ENCODE measurements at regions not wholly inside any gene's neighbourhood (a gene's known extent, or its start where the extent isn't known, plus 50 kb on each side); places are given as distances from the start of the nearest gene placed in this dataset.

DNA sequence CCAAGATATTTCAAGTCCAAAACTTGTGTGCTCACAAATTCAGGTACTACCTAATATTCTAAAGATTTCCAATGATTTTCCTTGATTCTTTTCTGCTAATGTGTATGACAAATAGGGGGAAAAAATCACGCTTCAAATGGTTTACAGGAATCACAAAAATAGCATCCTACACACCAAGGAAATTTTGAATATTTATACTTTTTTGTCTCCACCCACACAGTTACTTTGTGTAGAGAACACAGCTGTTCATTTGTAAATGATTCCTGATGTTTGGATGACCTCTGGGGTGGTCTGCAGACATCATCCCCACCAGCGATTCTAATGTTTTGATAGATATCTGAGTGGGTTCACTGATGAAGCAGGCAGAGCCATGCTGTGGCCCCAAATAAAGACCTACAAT, 260.6 kb upstream of the NCKAP5 start:
- Histone ChIP-seq H2BK20ac (ENCODE audit: low read depth, low read length) (peak overlapping the region; percentile 30; the same call in 1 of the 2 replicates), H3K23ac (ENCODE audit: low read depth, low read length) (no peak overlapping the region), H4K5ac (ENCODE audit: low read depth, low read length) (no peak overlapping the region), H3K9ac (ENCODE audit: low read depth, low read length) (no peak overlapping the region), H3K9me1 (ENCODE audit: insufficient read depth, low read length) (peaks cover 7% of the 10 kb centered on the region; the same call in 1 of the 2 replicates), H3K4me1 (ENCODE audit: control insufficient read depth, insufficient read depth, low read length) (peaks cover 7% of the 10 kb centered on the region), H2AFZ (replicated peaks; ENCODE audit: low read length, poor library complexity) (no peak overlapping the region), H3K4ac (ENCODE audit: low read depth, low read length) (peak overlapping the region; percentile 7; the same call in 1 of the 2 replicates), H3K27me3 (ENCODE audit: control insufficient read depth, insufficient read depth, low read length) (no peaks in the 10 kb centered on the region), H4K91ac (ENCODE audit: insufficient read depth, low read depth, low read length) (peak overlapping the region; percentile 3; the same call in 1 of the 2 replicates), H3K56ac (ENCODE audit: extremely low read depth, insufficient read depth, low read length) (no peak overlapping the region), H3K27ac (ENCODE audit: insufficient read depth, low read length) (no peak overlapping the region), H3K14ac (replicated peaks; ENCODE audit: low read depth, low read length) (0 out of 2 replicates have a peak overlapping the region, but pooled peaks have one; percentile 4), H2BK5ac (ENCODE audit: low read depth, low read length, poor library complexity, severe bottlenecking) (no peak overlapping the region), H3K36me3 (ENCODE audit: control insufficient read depth, insufficient read depth, low read length) (no peaks in the 10 kb centered on the region), H3K9me3 (ENCODE audit: control insufficient read depth, insufficient read depth, low read length) (peaks cover 2% of the 10 kb centered on the region; the same call in 1 of the 2 replicates), H2AK9ac (replicated peaks; ENCODE audit: low read depth, low read length, poor library complexity) (no peak overlapping the region), H4K20me1 (ENCODE audit: insufficient read depth, low read length) (no peaks in the 10 kb centered on the region), H2AK5ac (ENCODE audit: low read depth, low read length) (no peak overlapping the region), H2BK120ac (ENCODE audit: low read depth, low read length) (peak overlapping the region; percentile 79; the same call in 1 of the 2 replicates), H3K18ac (ENCODE audit: low read depth, low read length) (peak overlapping the region; percentile 73; the same call in 1 of the 2 replicates), H4K8ac (ENCODE audit: low read depth in 2 of 2, low read length in 2 of 2) (peak overlapping the region; percentile 39 to 81), H3K4me3 (ENCODE audit: insufficient read depth, low read depth, low read length) (no peak overlapping the region), H3K79me1 (ENCODE audit: low read depth in 1 of 2, low read length in 2 of 2) (no peaks in the 10 kb centered on the region), H2BK15ac (ENCODE audit: low read depth, low read length) (peak overlapping the region; percentile 41; the same call in 1 of the 3 replicates), H3K4me2 (ENCODE audit: low read depth, low read length) (no peak overlapping the region)
- no TSS peak for BruUV-seq (replicated peaks)
- intact Hi-C loops (cut with micrococcal nuclease) (no loop called here), dilution Hi-C loops (cut with HindIII; ENCODE audit: low sequenced_read_pairs, unreplicated experiment) (no loop called here), in situ Hi-C loops (cut with MboI; ENCODE audit: low sequenced_read_pairs) (loop anchor here (25.0 kb wide), 1 partner anchor 1167 kb away; the partner anchor contains the start of gene LYPD1)
- CTCF ChIA-PET: interaction anchor here (1.2 kb wide), 1 partner anchor 15 kb away, joined by 4 read pairs; no protein-coding TSS in a partner anchor
- peak; percentile 42 for DNase-seq
- WGBS, 2 experiments (ENCODE audit: extremely low coverage in 2 of 2, insufficient read length in 1 of 2): no CpG with 5 or more reads among the region's 2 CpGs
- ATAC-seq (ENCODE audit: low read depth): peak; percentile 44; the same call in 1 of the 2 replicates
- POLR2A ChIA-PET (ENCODE audit: unreplicated experiment): no interaction called here
- TF ChIP-seq RCOR1 (IDR thresholded peaks at IDR 0.05; ENCODE audit: insufficient replicate concordance, low read length): no peak
- TF ChIP-seq, protein P1, sequence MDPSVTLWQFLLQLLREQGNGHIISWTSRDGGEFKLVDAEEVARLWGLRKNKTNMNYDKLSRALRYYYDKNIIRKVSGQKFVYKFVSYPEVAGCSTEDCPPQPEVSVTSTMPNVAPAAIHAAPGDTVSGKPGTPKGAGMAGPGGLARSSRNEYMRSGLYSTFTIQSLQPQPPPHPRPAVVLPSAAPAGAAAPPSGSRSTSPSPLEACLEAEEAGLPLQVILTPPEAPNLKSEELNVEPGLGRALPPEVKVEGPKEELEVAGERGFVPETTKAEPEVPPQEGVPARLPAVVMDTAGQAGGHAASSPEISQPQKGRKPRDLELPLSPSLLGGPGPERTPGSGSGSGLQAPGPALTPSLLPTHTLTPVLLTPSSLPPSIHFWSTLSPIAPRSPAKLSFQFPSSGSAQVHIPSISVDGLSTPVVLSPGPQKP (IDR thresholded peaks at IDR 0.05; ENCODE audit: borderline replicate concordance, low read depth, low read length): no peak
- TF ChIP-seq, protein P2, sequence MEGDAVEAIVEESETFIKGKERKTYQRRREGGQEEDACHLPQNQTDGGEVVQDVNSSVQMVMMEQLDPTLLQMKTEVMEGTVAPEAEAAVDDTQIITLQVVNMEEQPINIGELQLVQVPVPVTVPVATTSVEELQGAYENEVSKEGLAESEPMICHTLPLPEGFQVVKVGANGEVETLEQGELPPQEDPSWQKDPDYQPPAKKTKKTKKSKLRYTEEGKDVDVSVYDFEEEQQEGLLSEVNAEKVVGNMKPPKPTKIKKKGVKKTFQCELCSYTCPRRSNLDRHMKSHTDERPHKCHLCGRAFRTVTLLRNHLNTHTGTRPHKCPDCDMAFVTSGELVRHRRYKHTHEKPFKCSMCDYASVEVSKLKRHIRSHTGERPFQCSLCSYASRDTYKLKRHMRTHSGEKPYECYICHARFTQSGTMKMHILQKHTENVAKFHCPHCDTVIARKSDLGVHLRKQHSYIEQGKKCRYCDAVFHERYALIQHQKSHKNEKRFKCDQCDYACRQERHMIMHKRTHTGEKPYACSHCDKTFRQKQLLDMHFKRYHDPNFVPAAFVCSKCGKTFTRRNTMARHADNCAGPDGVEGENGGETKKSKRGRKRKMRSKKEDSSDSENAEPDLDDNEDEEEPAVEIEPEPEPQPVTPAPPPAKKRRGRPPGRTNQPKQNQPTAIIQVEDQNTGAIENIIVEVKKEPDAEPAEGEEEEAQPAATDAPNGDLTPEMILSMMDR (conservative IDR thresholded peaks at IDR 0.05; ENCODE audit: low read depth, low read length): no peak
